GM23338 (cell line): ENCODE measurements at regions not wholly inside any gene's neighbourhood (a gene's known extent, or its start where the extent isn't known, plus 50 kb on each side); places are given as distances from the start of the nearest gene placed in this dataset.

Experiments
- ATAC-seq: fragments of 200-7000 bp; cut with Tn5 transposase; 3 replicates; pipeline ENCODE4 v1.9.1; 2020
- DNase-seq: peaks from one replicate; pipeline ENCODE4 v3.0.0-alpha.2; 2015; ENCODE audit warnings: low spot score
- H2AFZ ChIP-seq: fragments of 200-600 bp; sonication (generic); 2 replicates; pipeline ENCODE4 v1.8.0; 2016; ENCODE audit warnings: antibody characterized with exemption, mild to moderate bottlenecking, moderate library complexity
- H3F3A ChIP-seq: fragments of 200-600 bp; sonication (generic); replicated peaks from 2 replicates; pipeline ENCODE4 v1.8.0; 2017; ENCODE audit warnings: antibody characterized with exemption, mixed run types, low read depth
- H3K27ac ChIP-seq: fragments of 200-600 bp; sonication (generic); 2 replicates; pipeline ENCODE4 v1.6.1; 2016; ENCODE audit warnings: low read depth
- H3K27me3 ChIP-seq: fragments of 200-600 bp; sonication (generic); 2 replicates; pipeline ENCODE4 v1.8.0; 2016; ENCODE audit warnings: mild to moderate bottlenecking, mixed run types, moderate library complexity; ENCODE audit not compliant: insufficient read depth
- H3K36me3 ChIP-seq: fragments of 200-600 bp; sonication (generic); 2 replicates; pipeline ENCODE4 v1.8.0; 2016; ENCODE audit warnings: mild to moderate bottlenecking; ENCODE audit not compliant: insufficient read depth
- H3K4me1 ChIP-seq: fragments of 200-600 bp; sonication (generic); 2 replicates; pipeline ENCODE4 v1.8.0; 2016; ENCODE audit warnings: mild to moderate bottlenecking, moderate library complexity; ENCODE audit not compliant: insufficient read depth
- H3K4me2 ChIP-seq: fragments of 200-600 bp; sonication (generic); 2 replicates; pipeline ENCODE4 v1.7.1; 2017; ENCODE audit warnings: mixed run types
- H3K4me3 ChIP-seq: fragments of 200-600 bp; sonication (generic); 2 replicates; pipeline ENCODE4 v1.6.1; 2016; ENCODE audit warnings: mixed run types
- H3K79me2 ChIP-seq: fragments of 200-600 bp; sonication (generic); replicated peaks from 2 replicates; pipeline ENCODE4 v1.8.0; 2017; ENCODE audit warnings: mild to moderate bottlenecking; ENCODE audit not compliant: insufficient read depth
- H3K9me2 ChIP-seq: fragments of 200-600 bp; sonication (generic); 2 replicates; pipeline ENCODE4 v1.8.0; 2017; ENCODE audit not compliant: insufficient read depth
- H4K20me1 ChIP-seq: fragments of 200-600 bp; sonication (generic); replicated peaks from 2 replicates; pipeline ENCODE4 v1.8.0; 2017; ENCODE audit warnings: mild to moderate bottlenecking; ENCODE audit not compliant: insufficient read depth
- H3K27ac Mint-ChIP-seq: 2 replicates; pipeline ENCODE4 v1.8.0; 2020; ENCODE audit warnings: inconsistent platforms, mild to moderate bottlenecking, moderate library complexity, mixed read lengths
- H3K27me3 Mint-ChIP-seq: 3 replicates; pipeline ENCODE4 v1.8.0; 2022; ENCODE audit warnings: low read depth, mild to moderate bottlenecking, moderate library complexity, mixed read lengths, inconsistent platforms; ENCODE audit not compliant: insufficient read depth, poor library complexity
- H3K36me3 Mint-ChIP-seq: 3 replicates; pipeline ENCODE4 v1.8.0; 2021; ENCODE audit warnings: low read depth, mild to moderate bottlenecking, inconsistent platforms, moderate library complexity, mixed read lengths
- H3K4me1 Mint-ChIP-seq: 3 replicates; pipeline ENCODE4 v1.8.0; 2020; ENCODE audit warnings: mild to moderate bottlenecking, inconsistent platforms, mixed read lengths
- H3K4me3 Mint-ChIP-seq: 3 replicates; pipeline ENCODE4 v1.8.0; 2021; ENCODE audit warnings: moderate library complexity, mild to moderate bottlenecking, inconsistent platforms, mixed read lengths
- H3K9me3 Mint-ChIP-seq: 3 replicates; pipeline ENCODE4 v1.8.0; 2020; ENCODE audit warnings: moderate library complexity, mild to moderate bottlenecking, inconsistent platforms, mixed read lengths
- CREB1 ChIP-seq: fragments of 250-450 bp; sonication (Bioruptor Pico); IDR thresholded peaks from 2 replicates; pipeline ENCODE4 v1.5.0; 2020; ENCODE audit warnings: low read depth, mild to moderate bottlenecking, moderate library complexity
- ETS1 ChIP-seq: IDR thresholded peaks from 2 replicates; pipeline ENCODE4 v1.6.1; 2016; ENCODE audit warnings: antibody characterized with exemption
- EZH2 ChIP-seq: fragments of 200-600 bp; sonication (generic); IDR thresholded peaks from one replicate; pipeline ENCODE4 v1.8.0; 2017; ENCODE audit warnings: antibody characterized with exemption, mild to moderate bottlenecking, low read depth; ENCODE audit not compliant: unreplicated experiment
- EZH2phosphoT487 ChIP-seq: fragments of 200-600 bp; sonication (generic); IDR thresholded peaks from one replicate; pipeline ENCODE4 v1.8.1; 2018; ENCODE audit warnings: antibody characterized with exemption; ENCODE audit not compliant: unreplicated experiment
- JUNB ChIP-seq: IDR thresholded peaks from one replicate; pipeline ENCODE4 v1.6.1; 2016; ENCODE audit warnings: antibody characterized with exemption; ENCODE audit not compliant: unreplicated experiment
- NANOG ChIP-seq: IDR thresholded peaks from 2 replicates; pipeline ENCODE4 v1.6.1; 2016; ENCODE audit warnings: antibody characterized with exemption, borderline replicate concordance
- POLR2AphosphoS5 ChIP-seq: IDR thresholded peaks from 2 replicates; pipeline ENCODE4 v1.6.1; 2016; ENCODE audit warnings: antibody characterized with exemption, low read depth
- REST ChIP-seq: IDR thresholded peaks from one replicate; pipeline ENCODE4 v1.6.1; 2018; ENCODE audit warnings: antibody characterized with exemption; ENCODE audit not compliant: unreplicated experiment
- STAT1 ChIP-seq: IDR thresholded peaks from one replicate; pipeline ENCODE4 v1.6.1; 2016; ENCODE audit warnings: antibody characterized with exemption; ENCODE audit not compliant: unreplicated experiment
- ZNF114 ChIP-seq: fragments of 250-450 bp; sonication (Bioruptor Pico); IDR thresholded peaks from 2 replicates; pipeline ENCODE4 v1.5.0; 2020; ENCODE audit warnings: mild to moderate bottlenecking, moderate library complexity
- ZNF331 ChIP-seq: fragments of 250-450 bp; sonication (Bioruptor Pico); IDR thresholded peaks from 2 replicates; pipeline ENCODE4 v1.5.0; 2020; ENCODE audit warnings: low read depth, mild to moderate bottlenecking, moderate library complexity
- TF ChIP-seq, protein P1 (sequence below): fragments of 250-450 bp; sonication (Bioruptor Pico); IDR thresholded peaks from 2 replicates; pipeline ENCODE4 v1.5.0; 2020; ENCODE audit warnings: mild to moderate bottlenecking, moderate library complexity
- TF ChIP-seq, protein P2 (sequence below), 2 experiments: fragments of 200-600 bp in 1 of 2; sonication (generic) in 1 of 2; conservative IDR thresholded peaks; 2 replicates each; pipeline versions ENCODE4 v1.5.1 to v1.6.1; 2016 to 2017; ENCODE audit warnings: antibody characterized with exemption in 2 of 2, low read depth in 2 of 2, mild to moderate bottlenecking in 2 of 2, moderate library complexity in 1 of 2

DNA sequence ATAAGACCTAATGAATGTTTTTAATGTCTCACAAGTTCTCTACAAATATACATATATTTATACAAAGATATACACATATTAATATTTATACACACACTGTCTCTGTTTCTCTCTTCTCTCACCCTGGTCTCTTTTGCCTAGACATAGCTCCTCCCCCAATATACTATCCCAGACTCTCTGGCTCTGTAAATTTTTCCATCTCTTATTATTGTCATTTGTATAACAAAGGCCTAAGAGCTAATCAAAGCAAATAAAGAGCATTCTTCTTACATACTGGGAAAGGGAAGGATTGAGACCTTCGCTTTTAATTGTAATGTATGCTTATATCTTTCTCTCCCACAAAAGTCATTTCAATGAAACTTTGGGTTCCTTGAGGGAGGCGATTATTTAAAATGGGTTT, 318.1 kb downstream of the ADAMTS20 start:
- DNase-seq (no peak), ATAC-seq (no peak)
- Histone ChIP-seq H3K9me2 (peaks cover 6% of the 10 kb centered on the region; the same call in 1 of the 2 replicates), H3K79me2 (no peaks in the 10 kb centered on the region), H3F3A (no peaks in the 10 kb centered on the region), H3K4me2 (no peak overlapping the region), H4K20me1 (no peaks in the 10 kb centered on the region), H2AFZ (no peak overlapping the region), H3K27ac (no peak overlapping the region), H3K4me1 (peaks cover 7% of the 10 kb centered on the region), H3K27me3 (no peaks in the 10 kb centered on the region), H3K4me3 (no peak overlapping the region), H3K36me3 (no peaks in the 10 kb centered on the region)
- Mint-ChIP-seq H3K4me1 (peaks cover 4% of the 10 kb centered on the region; the same call in 2 of the 3 replicates), H3K9me3 (peaks cover 3% of the 10 kb centered on the region), H3K27me3 (no peaks in the 10 kb centered on the region), H3K36me3 (peaks cover 7% of the 10 kb centered on the region; the same call in 1 of the 3 replicates), H3K4me3 (no peak overlapping the region), H3K27ac (no peak overlapping the region)
- TF ChIP-seq JUNB = no peak
- TF ChIP-seq NANOG = no peak
- no peak for TF ChIP-seq ZNF331
- no peak for TF ChIP-seq ZNF114 (CRISPR knock-in tag)
- TF ChIP-seq REST = no peak
- TF ChIP-seq, protein P1, sequence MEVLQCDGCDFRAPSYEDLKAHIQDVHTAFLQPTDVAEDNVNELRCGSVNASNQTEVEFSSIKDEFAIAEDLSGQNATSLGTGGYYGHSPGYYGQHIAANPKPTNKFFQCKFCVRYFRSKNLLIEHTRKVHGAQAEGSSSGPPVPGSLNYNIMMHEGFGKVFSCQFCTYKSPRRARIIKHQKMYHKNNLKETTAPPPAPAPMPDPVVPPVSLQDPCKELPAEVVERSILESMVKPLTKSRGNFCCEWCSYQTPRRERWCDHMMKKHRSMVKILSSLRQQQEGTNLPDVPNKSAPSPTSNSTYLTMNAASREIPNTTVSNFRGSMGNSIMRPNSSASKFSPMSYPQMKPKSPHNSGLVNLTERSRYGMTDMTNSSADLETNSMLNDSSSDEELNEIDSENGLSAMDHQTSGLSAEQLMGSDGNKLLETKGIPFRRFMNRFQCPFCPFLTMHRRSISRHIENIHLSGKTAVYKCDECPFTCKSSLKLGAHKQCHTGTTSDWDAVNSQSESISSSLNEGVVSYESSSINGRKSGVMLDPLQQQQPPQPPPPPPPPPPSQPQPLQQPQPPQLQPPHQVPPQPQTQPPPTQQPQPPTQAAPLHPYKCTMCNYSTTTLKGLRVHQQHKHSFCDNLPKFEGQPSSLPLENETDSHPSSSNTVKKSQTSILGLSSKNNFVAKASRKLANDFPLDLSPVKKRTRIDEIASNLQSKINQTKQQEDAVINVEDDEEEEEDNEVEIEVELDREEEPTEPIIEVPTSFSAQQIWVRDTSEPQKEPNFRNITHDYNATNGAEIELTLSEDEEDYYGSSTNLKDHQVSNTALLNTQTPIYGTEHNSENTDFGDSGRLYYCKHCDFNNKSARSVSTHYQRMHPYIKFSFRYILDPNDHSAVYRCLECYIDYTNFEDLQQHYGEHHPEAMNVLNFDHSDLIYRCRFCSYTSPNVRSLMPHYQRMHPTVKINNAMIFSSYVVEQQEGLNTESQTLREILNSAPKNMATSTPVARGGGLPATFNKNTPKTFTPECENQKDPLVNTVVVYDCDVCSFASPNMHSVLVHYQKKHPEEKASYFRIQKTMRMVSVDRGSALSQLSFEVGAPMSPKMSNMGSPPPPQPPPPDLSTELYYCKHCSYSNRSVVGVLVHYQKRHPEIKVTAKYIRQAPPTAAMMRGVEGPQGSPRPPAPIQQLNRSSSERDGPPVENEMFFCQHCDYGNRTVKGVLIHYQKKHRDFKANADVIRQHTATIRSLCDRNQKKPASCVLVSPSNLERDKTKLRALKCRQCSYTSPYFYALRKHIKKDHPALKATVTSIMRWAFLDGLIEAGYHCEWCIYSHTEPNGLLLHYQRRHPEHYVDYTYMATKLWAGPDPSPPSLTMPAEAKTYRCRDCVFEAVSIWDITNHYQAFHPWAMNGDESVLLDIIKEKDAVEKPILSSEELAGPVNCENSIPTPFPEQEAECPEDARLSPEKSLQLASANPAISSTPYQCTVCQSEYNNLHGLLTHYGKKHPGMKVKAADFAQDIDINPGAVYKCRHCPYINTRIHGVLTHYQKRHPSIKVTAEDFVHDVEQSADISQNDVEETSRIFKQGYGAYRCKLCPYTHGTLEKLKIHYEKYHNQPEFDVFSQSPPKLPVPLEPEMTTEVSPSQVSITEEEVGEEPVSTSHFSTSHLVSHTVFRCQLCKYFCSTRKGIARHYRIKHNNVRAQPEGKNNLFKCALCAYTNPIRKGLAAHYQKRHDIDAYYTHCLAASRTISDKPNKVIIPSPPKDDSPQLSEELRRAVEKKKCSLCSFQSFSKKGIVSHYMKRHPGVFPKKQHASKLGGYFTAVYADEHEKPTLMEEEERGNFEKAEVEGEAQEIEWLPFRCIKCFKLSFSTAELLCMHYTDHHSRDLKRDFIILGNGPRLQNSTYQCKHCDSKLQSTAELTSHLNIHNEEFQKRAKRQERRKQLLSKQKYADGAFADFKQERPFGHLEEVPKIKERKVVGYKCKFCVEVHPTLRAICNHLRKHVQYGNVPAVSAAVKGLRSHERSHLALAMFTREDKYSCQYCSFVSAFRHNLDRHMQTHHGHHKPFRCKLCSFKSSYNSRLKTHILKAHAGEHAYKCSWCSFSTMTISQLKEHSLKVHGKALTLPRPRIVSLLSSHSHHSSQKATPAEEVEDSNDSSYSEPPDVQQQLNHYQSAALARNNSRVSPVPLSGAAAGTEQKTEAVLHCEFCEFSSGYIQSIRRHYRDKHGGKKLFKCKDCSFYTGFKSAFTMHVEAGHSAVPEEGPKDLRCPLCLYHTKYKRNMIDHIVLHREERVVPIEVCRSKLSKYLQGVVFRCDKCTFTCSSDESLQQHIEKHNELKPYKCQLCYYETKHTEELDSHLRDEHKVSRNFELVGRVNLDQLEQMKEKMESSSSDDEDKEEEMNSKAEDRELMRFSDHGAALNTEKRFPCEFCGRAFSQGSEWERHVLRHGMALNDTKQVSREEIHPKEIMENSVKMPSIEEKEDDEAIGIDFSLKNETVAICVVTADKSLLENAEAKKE (CRISPR knock-in tag) = no peak
- no peak for TF ChIP-seq EZH2
- TF ChIP-seq, protein P2, sequence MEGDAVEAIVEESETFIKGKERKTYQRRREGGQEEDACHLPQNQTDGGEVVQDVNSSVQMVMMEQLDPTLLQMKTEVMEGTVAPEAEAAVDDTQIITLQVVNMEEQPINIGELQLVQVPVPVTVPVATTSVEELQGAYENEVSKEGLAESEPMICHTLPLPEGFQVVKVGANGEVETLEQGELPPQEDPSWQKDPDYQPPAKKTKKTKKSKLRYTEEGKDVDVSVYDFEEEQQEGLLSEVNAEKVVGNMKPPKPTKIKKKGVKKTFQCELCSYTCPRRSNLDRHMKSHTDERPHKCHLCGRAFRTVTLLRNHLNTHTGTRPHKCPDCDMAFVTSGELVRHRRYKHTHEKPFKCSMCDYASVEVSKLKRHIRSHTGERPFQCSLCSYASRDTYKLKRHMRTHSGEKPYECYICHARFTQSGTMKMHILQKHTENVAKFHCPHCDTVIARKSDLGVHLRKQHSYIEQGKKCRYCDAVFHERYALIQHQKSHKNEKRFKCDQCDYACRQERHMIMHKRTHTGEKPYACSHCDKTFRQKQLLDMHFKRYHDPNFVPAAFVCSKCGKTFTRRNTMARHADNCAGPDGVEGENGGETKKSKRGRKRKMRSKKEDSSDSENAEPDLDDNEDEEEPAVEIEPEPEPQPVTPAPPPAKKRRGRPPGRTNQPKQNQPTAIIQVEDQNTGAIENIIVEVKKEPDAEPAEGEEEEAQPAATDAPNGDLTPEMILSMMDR (conservative IDR thresholded peaks at IDR 0.05; ENCODE audit: low read depth in 2 of 2) = no peak
- TF ChIP-seq POLR2AphosphoS5 = no peak
- no peak for TF ChIP-seq STAT1
- TF ChIP-seq EZH2phosphoT487 = no peak
- TF ChIP-seq CREB1 (CRISPR knock-in tag) = no peak
- no peak for TF ChIP-seq ETS1
